Uterus (tissue), 2 donors: ENCODE measurements at regions not wholly inside any gene's neighbourhood (a gene's known extent, or its start where the extent isn't known, plus 50 kb on each side); places are given as distances from the start of the nearest gene placed in this dataset.

Experiments used
- POLR2A ChIP-seq, 2 donors: fragments of 450-650 bp; IDR thresholded peaks; one replicate each; pipeline ENCODE4 v1.6.1; 2016; ENCODE audit warnings: antibody characterized with exemption in 2 of 2, mild to moderate bottlenecking in 1 of 2, moderate library complexity in 1 of 2
- TF ChIP-seq, protein P1 (sequence below), 4 experiments: fragments of 200-600 bp in 2 of 4; fragments of 450-650 bp in 2 of 4; sonication (generic) in 2 of 4; IDR thresholded peaks; one replicate each; pipeline ENCODE4 v1.5.1; 2016 to 2019; ENCODE audit warnings: antibody characterized with exemption in 4 of 4, mild to moderate bottlenecking in 2 of 4, moderate library complexity in 1 of 4

DNA sequence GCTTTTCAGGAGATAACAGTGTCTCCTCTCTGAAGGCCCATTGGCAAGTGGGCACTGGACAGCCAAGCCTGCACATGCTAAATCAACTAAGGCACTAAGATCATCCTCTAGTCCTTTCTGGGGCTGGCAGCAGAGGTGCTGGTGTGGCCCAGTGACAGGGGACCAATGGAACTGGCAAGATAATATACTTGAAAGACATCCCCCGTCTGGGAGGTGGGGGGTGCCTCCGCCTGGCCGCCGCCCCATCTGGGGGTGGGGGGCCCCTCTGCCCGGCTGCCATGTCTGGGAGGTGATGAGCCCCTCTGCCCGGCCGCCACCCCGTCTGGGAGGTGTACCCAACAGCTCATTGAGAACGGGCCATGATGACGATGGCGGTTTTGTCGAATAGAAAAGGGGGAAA lies 223.3 kb downstream of the UNC5CL start:
- TF ChIP-seq, protein P1, sequence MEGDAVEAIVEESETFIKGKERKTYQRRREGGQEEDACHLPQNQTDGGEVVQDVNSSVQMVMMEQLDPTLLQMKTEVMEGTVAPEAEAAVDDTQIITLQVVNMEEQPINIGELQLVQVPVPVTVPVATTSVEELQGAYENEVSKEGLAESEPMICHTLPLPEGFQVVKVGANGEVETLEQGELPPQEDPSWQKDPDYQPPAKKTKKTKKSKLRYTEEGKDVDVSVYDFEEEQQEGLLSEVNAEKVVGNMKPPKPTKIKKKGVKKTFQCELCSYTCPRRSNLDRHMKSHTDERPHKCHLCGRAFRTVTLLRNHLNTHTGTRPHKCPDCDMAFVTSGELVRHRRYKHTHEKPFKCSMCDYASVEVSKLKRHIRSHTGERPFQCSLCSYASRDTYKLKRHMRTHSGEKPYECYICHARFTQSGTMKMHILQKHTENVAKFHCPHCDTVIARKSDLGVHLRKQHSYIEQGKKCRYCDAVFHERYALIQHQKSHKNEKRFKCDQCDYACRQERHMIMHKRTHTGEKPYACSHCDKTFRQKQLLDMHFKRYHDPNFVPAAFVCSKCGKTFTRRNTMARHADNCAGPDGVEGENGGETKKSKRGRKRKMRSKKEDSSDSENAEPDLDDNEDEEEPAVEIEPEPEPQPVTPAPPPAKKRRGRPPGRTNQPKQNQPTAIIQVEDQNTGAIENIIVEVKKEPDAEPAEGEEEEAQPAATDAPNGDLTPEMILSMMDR (IDR thresholded peaks at IDR 0.05): no peak
- TF ChIP-seq POLR2A (IDR thresholded peaks at IDR 0.05): no peak
